GM18867 (cell line): ENCODE measurements at regions not wholly inside any gene's neighbourhood (a gene's known extent, or its start where the extent isn't known, plus 50 kb on each side); places are given as distances from the start of the nearest gene placed in this dataset.
"Not testable (repeated sequence)": the region's sequence is repeated elsewhere in the genome, so short reads cannot be mapped to it uniquely, and the experiment has no call there.

Experiments used
- ATAC-seq: cut with Tn5 transposase; IDR thresholded peaks from one replicate; pipeline ENCODE4 v1.9.1; 2021; ENCODE audit warnings: mild to moderate bottlenecking, moderate library complexity; ENCODE audit not compliant: unreplicated experiment

DNA sequence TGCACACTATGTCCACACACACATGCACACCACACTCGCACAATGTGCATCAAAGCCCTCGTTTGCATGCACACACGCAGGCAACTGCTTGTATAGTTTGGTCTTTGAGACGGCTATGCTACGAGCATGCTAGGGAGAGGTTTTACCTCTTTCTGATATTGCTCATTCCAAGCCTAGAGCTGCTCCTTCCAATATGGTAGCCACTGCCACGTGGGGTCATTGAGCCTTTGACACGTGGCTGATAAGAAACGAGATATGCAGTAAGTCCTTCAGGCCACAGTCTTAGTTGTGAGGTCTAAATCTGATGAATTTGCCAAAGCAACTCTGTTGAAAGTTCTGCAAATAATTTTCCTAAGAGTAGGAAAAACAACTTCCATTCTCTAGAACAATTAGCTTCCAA, 204.4 kb downstream of the KLF6 start:
- ATAC-seq = no peak

DNA sequence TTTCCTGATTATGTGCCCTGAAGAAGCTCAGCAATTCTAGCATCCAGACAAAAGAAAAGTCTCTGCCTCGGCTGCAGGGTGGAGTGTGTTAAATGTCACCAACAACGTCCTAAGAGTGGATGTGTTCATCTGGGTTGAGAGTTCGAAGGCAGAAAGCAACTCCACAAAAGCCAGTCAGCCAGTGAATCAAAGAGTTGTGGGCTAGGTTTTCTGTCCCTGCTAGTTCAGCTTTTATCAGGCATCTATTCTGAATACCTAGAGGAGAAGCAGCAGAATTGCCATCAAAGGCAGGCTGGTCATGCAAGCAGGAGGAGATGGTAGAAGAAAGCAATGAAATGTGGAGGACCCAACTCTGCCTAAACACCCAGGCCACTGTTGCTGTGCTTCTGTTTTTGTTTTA, 205.2 kb downstream of the KLF6 start:
- ATAC-seq = no peak

DNA sequence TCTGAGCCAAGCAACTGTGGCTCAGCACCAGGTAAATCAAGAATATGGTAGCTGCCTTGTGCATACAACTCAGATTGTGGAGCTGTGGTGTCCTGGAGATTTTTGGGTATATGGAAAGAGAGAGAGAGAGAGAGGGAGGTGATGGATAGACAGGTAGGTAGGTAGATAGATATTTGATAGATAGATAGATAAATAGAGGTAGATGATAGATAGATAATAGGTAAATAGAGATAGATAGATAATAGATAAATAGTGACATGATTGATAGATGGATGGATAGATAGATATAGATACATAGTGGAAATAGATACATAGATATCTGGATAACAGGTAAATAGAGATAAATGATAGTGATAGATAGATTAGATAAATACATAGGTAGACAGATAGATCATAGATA, 206.3 kb downstream of the KLF6 start:
- ATAC-seq = no peak

DNA sequence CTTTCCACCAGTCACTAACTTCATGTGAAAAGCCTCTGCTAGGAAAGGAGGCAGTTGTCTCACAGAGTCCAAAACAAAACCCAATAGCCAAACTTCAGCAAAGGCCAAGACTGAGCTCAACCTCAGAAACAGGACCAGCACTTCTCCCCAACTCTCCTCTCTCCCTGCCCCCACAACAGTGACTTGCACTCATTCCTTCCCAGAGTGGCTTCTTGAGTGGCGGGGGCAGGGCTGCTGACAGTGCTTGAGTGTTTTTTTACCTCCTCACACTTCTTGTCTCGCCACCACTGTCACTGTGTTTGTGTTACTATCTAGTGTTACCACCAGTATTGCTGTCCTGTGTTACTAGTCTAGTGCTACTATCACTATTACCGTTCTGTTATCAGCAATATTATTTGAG, 206.8 kb downstream of the KLF6 start:
- ATAC-seq = no peak

DNA sequence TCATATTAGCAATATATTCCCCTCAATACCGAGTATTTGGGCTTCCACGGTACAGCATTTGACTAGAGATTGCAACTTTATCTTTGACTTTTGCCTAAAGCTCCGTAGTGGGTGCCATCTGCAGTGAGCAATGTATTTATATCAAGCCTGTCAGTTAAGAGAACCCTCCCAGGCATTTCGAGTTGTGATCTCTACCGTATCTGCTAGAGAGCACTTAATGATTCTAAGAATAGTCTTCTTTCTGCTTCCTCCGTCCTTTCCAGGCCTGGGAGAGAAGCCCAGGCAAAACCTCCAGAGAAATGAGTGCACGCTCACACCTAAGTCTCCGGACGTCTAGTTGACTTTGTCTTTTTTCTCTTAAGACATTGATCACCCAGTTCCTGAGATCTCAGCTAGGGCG, 210.6 kb downstream of the KLF6 start:
- ATAC-seq = no peak

DNA sequence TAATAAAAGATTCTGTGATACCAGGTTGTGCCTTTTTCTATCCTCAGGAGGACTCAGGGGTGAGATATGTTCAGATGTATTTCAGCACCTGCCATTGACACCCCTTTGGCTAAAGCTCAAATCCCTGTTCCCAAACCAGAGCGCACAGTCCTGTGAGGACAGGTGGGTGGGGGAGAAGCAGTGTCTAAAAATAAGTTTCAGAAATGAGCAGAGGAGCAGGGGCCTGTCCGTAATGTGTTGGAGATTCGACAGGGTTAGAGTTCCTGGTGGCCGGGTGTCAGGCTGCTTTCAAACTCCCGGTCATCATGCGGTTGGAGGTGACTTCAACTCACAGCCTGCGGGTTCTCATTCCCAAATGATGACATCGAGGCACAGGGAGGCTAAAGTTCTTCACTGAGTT, 211.5 kb downstream of the KLF6 start:
- no peak for ATAC-seq

DNA sequence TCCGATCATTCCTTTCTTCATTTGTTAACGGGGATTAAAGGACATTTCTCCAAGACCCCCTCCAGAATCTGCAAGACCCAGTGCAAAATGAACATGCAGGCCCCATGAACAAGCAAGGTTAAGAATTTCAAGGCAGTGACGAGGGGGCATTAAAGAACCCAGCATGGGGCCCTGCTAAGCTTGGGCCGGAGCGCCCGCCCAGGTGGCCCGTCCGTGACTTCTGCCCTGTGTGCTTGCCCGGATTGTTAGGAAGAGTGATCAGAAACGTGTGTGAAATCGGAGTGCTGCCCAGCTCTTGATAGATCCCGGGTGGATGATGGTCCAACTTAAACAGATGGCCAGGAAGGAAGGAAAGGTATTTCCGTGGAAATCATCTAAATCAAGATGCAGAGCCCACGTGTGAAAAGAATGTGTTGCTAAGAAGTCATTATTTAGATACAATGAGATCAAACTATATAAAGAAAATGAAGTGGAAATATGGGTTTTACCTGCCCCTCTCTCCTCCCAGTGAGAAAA, 213.6 kb downstream of the KLF6 start:
- ATAC-seq = no peak

DNA sequence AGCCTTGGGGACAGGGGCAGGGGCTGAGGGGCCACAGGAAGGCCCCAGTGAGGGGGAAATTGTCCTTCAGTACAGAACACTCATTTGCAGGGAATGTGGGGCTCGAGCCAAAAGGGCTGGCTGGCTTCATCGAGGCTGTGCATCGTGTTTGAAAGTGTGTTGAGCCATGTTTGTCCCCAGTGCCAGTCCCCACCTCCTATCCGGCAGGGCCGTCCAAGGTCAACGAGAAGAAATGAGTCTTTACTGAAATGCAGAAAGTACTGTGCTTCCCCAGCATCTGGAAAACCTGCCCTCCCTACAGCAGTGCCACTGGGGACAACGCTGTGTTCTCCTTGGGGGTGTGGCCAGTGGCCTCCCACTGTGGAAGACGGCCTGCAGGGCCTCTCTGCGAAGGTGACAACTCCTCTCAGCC, 214.1 kb downstream of the KLF6 start:
- ATAC-seq = no peak

DNA sequence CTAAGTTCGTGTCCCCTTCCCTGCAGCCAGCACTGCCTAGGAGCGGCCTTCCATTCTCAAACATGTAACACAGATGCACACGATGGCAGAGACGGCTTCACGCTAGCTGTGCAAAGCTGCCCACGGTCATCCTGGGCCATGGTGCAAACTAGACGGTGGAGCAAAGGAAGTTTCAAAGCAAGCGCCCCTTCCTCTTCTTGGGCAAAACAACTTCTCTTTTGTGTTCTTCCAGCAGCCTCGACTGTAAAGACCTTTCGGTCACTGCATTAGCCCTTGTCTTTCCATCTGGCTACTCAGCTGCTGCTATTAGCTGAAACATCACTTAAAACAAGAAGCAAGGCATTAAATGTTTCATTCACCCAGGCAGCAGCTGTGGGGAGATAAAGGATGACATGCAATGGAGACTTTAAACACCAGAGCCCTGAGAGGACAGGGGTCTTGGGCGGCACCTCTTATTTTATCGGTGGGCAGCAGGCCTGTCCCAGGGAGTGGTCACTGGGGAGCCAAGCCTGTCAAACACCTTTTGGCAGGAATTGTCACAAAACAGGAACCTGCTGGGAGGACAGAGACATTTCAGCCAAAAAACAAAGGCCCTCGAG, 214.8 kb downstream of the KLF6 start:
- ATAC-seq = no peak

DNA sequence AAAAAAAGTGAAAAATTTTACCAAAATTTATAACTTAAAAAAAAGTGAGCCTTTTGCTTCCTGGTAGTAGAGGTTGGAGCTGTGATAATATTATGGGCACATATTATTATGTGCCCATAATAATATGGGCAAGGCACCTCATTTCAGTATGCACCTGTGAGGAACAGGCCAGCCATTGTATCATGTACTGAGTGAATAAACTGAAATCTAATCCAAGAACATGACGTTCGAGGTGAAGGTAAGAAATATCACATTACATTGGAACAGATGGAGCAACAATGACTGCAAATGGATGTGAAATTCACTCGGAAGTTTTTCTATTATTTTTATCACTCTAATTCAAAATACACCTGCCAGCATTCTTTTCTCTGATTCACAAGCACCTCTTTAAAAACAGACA, 216.0 kb downstream of the KLF6 start:
- no peak for ATAC-seq

DNA sequence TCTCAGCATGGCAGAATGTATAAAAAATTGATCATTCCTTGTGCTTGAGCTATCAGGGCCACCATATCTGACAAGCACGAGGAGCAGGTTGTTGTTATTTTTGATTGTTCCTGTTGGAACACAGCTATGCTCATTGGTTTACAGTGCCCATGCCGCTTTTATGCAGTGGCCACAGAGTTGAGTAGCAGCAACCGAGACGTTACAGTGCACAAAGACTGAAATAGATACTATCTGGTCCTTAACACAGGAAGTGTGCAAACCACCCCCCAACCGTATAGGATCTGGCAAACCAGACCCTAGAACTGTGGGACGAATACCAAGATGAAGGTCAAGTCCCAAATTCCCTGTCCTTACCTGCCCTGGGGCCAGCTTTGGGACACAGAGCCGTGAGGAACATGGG, 216.6 kb downstream of the KLF6 start:
- no peak for ATAC-seq

DNA sequence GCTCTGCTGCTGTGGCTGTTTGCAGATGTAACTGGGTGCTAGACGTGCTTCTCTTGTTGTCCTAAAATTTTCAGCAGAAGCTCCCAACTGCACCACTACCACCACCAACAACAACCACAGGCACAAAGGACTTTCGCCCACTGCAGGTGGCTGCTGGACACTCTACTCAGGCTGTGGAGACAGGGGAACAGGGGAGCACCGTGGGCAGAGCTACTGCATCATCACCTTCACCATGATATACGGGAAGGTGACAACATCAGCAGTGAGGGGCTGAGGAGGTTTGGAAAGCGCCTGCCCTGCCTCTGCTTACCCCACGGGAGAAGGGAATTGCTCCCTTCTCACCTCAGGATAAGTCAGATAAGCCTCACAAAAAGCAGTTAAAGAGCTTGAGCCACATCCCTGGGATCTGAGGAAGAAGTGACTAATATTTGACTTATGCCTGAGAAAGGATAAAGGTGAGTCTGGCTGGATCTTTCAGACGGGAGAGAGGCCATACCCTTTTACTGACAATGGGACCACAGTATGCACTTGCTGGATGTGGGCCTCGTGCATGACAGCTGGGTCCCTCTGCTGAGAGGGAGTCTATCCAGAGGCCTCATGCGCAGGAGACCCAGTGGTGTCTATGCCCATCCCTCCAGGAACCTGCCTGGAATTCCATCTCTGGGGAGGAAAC, 217.6 kb downstream of the KLF6 start:
- no peak for ATAC-seq

DNA sequence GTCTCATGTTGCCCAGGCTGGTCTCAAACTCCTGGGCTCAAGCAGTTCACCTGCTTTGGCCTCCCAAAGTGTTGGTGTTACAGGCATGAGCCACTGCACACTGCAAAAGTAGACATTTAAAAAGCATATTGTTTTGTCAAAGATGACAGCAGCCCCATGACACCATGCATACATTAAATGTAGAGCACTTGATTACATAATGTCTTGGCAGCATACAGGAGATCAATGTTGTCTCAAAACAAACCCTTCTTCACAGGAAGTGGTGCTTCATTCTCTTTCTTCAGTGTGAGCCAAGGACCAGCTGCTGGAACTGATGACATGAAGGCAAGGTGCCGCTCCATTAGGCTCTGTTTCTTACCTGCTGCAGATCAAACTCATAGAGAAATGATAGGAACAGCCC, 218.4 kb downstream of the KLF6 start:
- no peak for ATAC-seq

DNA sequence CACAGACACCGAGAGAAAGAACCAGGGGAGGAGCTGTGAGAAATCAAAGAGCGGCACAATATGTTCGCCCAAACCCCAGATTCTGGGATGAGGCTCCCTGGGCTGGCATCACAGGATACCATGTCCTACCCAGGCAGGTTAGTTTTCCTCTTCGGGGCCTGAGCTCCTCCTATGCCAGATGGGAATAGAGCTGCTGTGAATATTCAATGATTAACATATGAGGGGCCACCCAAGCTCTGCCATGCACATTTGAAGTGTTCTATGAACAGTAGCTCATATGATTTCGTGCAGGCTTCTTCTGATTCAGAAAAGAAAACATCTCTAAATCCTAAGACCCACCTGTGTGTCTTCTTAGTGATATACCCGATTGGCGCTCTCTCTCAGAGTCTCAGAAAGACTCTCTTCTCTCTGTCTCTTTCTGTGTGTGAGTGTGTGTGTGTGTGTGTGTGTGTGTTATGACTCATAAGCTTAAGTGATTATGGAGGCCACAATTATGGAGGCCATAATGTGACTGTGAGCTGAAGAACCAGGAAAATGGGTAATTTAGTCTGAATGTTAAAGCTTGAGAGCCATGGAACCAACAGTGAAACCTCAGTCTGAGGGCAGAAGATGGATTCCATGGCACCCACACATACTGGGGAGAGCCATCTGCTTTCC, 220.5 kb downstream of the KLF6 start:
- ATAC-seq = no peak

DNA sequence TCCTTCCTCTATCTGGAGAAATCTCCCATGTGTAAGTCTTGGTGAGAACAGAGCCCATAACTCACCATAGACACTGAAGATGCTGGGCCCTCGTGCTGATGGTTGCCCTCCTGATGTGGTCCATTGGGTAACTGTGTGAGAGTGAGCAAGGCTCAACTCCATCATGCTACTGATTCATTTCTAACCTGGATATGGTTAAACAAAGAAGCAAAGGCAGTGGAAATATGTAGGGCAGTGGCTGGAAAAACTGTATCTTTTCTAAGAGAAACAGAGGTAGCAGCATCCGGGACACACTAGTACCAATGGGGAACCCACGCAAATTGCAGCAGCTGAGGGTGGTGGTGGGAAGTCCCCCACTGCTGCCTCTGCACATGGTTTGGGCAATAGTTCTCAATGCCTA, 221.7 kb downstream of the KLF6 start:
- no peak for ATAC-seq

DNA sequence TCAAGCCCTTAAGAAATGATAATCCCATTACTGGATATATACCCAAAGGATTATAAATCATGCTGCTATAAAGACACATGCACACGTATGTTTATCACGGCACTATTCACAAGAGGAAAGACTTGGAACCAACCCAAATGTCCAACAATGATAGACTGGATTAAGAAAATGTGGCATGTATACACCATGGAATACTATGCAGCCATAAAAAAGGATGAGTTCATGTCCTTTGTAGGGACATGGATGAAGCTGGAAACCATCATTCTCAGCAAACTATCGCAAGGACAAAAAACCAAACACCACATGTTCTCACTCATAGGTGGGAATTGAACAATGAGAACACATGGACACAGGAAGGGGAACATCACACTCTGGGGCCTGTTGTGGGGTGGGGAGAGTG, 224.4 kb downstream of the KLF6 start:
- ATAC-seq = not testable (repeated sequence)

DNA sequence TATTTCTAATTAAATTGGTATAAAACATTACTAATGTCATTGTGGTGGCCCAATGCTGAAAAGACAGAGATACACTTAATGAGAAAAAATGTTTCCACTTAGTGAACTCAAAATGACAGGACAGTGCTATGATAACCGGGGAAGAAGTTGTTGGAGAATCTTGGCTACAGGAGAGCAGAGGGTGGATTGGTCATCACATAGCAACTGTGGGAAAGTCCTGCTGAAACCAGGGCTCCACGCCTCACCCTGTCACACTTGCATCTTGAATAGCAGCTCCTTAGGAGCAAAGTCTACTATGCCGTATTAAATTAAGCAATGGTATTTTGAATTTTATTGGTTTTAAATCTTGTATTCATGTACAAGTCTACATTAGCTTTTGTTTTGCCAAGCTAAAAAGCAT, 225.5 kb downstream of the KLF6 start:
- ATAC-seq = no peak

DNA sequence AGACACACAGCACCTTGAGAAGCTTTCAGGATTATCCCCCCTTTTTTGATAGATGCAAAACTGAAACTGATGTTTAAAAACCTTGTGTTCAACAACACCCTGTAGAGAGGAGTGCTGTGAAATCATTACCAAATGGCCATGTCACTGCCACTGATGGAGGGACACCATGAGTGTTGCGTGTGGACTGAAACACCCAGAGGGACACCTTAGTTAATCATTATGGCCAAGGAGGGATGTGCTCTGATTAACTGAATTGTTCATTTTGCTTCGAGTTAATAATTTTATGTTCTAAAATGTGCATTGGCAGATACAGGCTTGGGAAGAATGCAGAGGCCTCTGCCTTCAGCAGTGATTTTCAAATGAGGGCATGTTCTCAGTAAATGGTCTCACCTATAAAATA, 226.0 kb downstream of the KLF6 start:
- no peak for ATAC-seq

DNA sequence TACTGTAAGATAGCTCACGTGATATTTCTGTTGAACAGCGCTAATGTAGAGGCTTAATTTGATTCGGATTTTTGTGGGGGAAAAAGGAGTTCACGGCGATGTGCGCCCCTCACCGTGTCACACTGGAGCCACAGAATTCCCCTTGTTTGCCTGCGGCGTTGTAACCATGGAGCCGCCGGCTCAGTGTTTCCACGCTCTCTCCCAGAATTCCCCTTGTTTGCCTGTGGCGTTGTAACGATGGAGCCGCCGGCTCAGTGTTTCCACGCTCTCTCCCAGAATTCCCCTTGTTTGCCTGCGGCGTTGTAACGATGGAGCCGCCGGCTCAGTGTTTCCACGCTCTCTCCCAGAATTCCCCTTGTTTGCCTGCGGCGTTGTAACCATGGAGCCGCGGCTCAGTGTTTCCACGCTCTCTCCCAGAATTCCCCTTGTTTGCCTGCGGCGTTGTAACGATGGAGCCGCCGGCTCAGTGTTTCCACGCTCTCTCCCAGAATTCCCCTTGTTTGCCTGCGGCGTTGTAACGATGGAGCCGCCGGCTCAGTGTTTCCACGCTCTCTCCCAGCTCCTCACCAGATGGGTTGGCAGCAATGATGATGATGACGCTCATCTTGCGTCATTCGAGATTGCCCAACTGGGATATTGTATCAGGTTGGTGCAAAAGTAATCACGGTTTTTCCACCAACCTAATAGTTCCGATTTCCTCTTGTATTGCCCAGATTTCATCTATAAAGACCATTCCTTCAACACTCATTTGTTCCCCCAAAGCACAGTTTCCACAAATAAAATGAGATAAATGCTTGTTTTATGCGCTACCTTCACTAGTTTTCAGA, 228.6 kb downstream of the KLF6 start:
- ATAC-seq = not testable (repeated sequence)

DNA sequence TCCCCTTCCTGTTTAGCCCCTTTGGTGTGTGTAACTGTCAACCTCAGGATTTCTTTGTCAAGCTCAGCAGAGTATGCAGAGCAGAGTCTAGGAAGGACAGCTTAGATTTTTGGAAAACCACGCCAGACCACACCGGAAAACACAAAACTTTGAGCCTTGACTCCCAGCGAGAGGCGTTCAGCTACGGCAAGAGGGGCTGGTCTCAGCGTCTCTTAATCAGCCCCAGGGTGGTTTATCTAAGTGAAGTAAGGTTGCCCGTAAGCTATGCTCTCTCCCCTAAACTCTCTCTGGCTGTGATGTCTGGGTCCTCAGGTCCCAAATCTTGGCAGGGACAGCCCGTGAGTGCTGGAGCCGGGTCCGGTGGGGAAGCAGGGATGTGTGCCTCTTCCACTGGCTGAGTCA, 230.9 kb downstream of the KLF6 start:
- ATAC-seq = no peak

DNA sequence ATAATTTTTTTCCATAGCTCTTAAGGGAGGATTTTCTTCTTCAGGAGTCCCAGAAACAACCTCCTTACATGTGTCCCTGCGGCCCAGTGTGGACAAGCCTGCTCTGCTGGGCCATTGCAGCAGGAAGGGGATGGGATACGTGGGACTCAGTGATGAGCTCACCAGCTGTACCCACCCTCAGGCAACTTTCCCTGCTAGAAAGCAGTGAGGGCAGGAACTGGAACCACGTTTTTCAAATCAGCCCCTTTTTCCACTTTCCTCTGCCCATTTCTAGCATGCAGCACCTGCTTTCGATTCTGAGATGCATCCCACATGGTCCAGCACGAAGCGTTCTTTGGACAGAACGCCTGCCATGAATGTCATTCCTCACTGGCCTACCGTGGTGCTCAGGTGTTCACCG, 232.7 kb downstream of the KLF6 start:
- ATAC-seq = no peak

DNA sequence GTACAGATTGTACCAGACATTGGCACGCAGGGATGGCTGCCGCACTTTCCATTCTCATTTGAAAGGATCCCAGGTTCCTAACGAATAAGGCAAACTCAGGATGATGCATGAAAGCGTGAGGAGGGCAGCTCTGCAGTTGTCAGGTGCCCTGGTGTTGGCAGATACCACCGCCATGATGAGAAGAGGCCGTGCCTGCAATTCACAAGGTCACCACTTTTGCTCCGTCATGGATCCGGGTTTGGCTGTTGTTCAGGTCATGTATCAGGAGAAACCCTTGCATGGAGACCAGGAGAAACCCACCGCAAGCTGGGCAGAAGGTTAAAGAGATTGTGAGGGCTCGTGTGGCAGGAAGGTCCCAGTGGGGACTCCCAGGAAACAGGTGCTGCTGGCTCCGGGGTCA, 233.2 kb downstream of the KLF6 start:
- no peak for ATAC-seq
